WERI-Rb-1 (cell line): ENCODE measurements at regions not wholly inside any gene's neighbourhood (a gene's known extent, or its start where the extent isn't known, plus 50 kb on each side); places are given as distances from the start of the nearest gene placed in this dataset.

Experiments
- DNase-seq: peaks from one replicate; pipeline ENCODE4 v3.0.0-alpha.2; 2020
- H3K27ac ChIP-seq: fragments of 250-450 bp; sonication (Bioruptor Pico); 2 replicates; pipeline ENCODE4 v1.5.1; 2020; ENCODE audit warnings: mild to moderate bottlenecking, moderate library complexity
- H3K27me3 ChIP-seq: fragments of 250-450 bp; sonication (Bioruptor Pico); 2 replicates; pipeline ENCODE4 v1.5.1; 2021; ENCODE audit warnings: mild to moderate bottlenecking, low read depth, moderate library complexity; ENCODE audit not compliant: insufficient read depth, severe bottlenecking
- H3K36me3 ChIP-seq: fragments of 250-450 bp; sonication (Bioruptor Pico); 2 replicates; pipeline ENCODE4 v1.5.1; 2020; ENCODE audit warnings: mild to moderate bottlenecking, moderate library complexity
- H3K4me3 ChIP-seq: 2 replicates; pipeline ENCODE4 v1.5.1; 2011; ENCODE audit warnings: low read depth, mild to moderate bottlenecking, control low read depth, low read length
- H3K9me3 ChIP-seq: fragments of 250-450 bp; sonication (Bioruptor Pico); 2 replicates; pipeline ENCODE4 v1.5.1; 2021; ENCODE audit warnings: mild to moderate bottlenecking, moderate library complexity; ENCODE audit not compliant: severe bottlenecking
- CTCF ChIP-seq: IDR thresholded peaks from 2 replicates; pipeline ENCODE4 v1.5.1; 2011; ENCODE audit warnings: low read depth, mild to moderate bottlenecking, control low read depth, inconsistent platforms, low read length

GRCh38 chr12:92389466-92389865, 243.8 kb upstream of the BTG1 start:
- TF ChIP-seq CTCF = no peak
- H3K4me3 ChIP-seq = no peak overlapping the region
- H3K27me3 ChIP-seq = no peaks in the 10 kb centered on the region
- H3K9me3 ChIP-seq = peaks cover 4% of the 10 kb centered on the region
- H3K27ac ChIP-seq = no peak overlapping the region
- DNase-seq = no peak
- H3K36me3 ChIP-seq = no peaks in the 10 kb centered on the region

- DNase-seq = no peak
- H3K4me3 ChIP-seq = no peak overlapping the region
- no peak overlapping the region for H3K27ac ChIP-seq
- no peaks in the 10 kb centered on the region for H3K36me3 ChIP-seq
- no peaks in the 10 kb centered on the region for H3K9me3 ChIP-seq
- TF ChIP-seq CTCF = no peak
- no peaks in the 10 kb centered on the region for H3K27me3 ChIP-seq
Observed at GRCh38 chr12:92385296-92385695, 239.7 kb upstream of the BTG1 start.

- no peak overlapping the region for H3K4me3 ChIP-seq
- DNase-seq = no peak
- no peaks in the 10 kb centered on the region for H3K36me3 ChIP-seq
- H3K9me3 ChIP-seq = no peaks in the 10 kb centered on the region
- TF ChIP-seq CTCF = no peak
- no peaks in the 10 kb centered on the region for H3K27me3 ChIP-seq
- H3K27ac ChIP-seq = no peak overlapping the region
Observed at GRCh38 chr12:92384571-92384970, 238.9 kb upstream of the BTG1 start.

- H3K27ac ChIP-seq = no peak overlapping the region
- H3K4me3 ChIP-seq = no peak overlapping the region
- no peaks in the 10 kb centered on the region for H3K36me3 ChIP-seq
- no peaks in the 10 kb centered on the region for H3K9me3 ChIP-seq
- DNase-seq = no peak
- no peaks in the 10 kb centered on the region for H3K27me3 ChIP-seq
- TF ChIP-seq CTCF = no peak
Observed at GRCh38 chr12:92382383-92382878, 236.8 kb upstream of the BTG1 start.

GRCh38 chr12:92381856-92382255, 236.2 kb upstream of the BTG1 start:
- Histone ChIP-seq H3K4me3 (no peak overlapping the region), H3K9me3 (no peaks in the 10 kb centered on the region), H3K27ac (no peak overlapping the region), H3K27me3 (no peaks in the 10 kb centered on the region), H3K36me3 (no peaks in the 10 kb centered on the region)
- TF ChIP-seq CTCF = no peak
- no peak for DNase-seq
